Suprapubic skin (tissue), 4 donors: ENCODE measurements at regions not wholly inside any gene's neighbourhood (a gene's known extent, or its start where the extent isn't known, plus 50 kb on each side); places are given as distances from the start of the nearest gene placed in this dataset.

Source experiments
- CTCF ChIP-seq, 2 donors: fragments of 200-600 bp in 1 of 2; fragments of 450-650 bp in 1 of 2; sonication (generic) in 1 of 2; IDR thresholded peaks; one replicate each; pipeline ENCODE4 v1.5.1; 2016 to 2019; ENCODE audit warnings: antibody characterized with exemption in 2 of 2, mild to moderate bottlenecking in 1 of 2, moderate library complexity in 1 of 2
- EP300 ChIP-seq: sonication (generic); formaldehyde crosslinking; IDR thresholded peaks from one replicate; pipeline ENCODE4 v1.6.1; 2017; ENCODE audit warnings: antibody characterized with exemption
- POLR2AphosphoS5 ChIP-seq, 3 donors: sonication (generic); formaldehyde crosslinking; IDR thresholded peaks; one replicate each; pipeline ENCODE4 v1.6.1; 2017; ENCODE audit warnings: antibody characterized with exemption in 3 of 3

- TF ChIP-seq POLR2AphosphoS5 (IDR thresholded peaks at IDR 0.05), result no peak
- no peak for TF ChIP-seq CTCF (IDR thresholded peaks at IDR 0.05)
- no peak for TF ChIP-seq EP300
Observed at GRCh38 chr7:106503626-106504025, 157.3 kb downstream of the CCDC71L start.
